Thyroid gland (tissue), 4 donors: ENCODE measurements at regions not wholly inside any gene's neighbourhood (a gene's known extent, or its start where the extent isn't known, plus 50 kb on each side); places are given as distances from the start of the nearest gene placed in this dataset.
"Not testable (repeated sequence)": the region's sequence is repeated elsewhere in the genome, so short reads cannot be mapped to it uniquely, and the experiment has no call there.

Experiments used
- DNase-seq, 2 donors: peaks; one replicate each; pipeline ENCODE4 v3.0.0-alpha.2; 2019
- H3K27ac ChIP-seq, 3 donors: fragments of 200-600 bp; sonication (generic); 1 replicate in 2 of 3; 2 replicates in 1 of 3; pipeline ENCODE4 v1.5.1; 2016 to 2019; ENCODE audit warnings: mild to moderate bottlenecking in 1 of 3, moderate library complexity in 1 of 3
- H3K27me3 ChIP-seq: fragments of 200-600 bp; sonication (generic); one replicate; pipeline ENCODE4 v1.5.1; 2019
- H3K36me3 ChIP-seq, 2 donors: fragments of 200-600 bp; sonication (generic); one replicate each; pipeline ENCODE4 v1.5.1; 2016 to 2019
- H3K4me1 ChIP-seq, 2 donors: fragments of 200-600 bp; sonication (generic); one replicate each; pipeline ENCODE4 v1.5.1; 2017 to 2019
- H3K4me3 ChIP-seq, 3 donors: fragments of 200-600 bp; sonication (generic); replicated peaks in 1 of 3; 1 replicate in 2 of 3; 2 replicates in 1 of 3; pipeline ENCODE4 v1.5.1; 2016; ENCODE audit warnings: mild to moderate bottlenecking in 1 of 3
- H3K9me3 ChIP-seq: fragments of 200-600 bp; sonication (generic); one replicate; pipeline ENCODE4 v1.5.1; 2017
- CTCF ChIP-seq, 6 experiments: fragments of 200-600 bp in 3 of 6; fragments of 450-650 bp in 3 of 6; sonication (generic) in 3 of 6; IDR thresholded peaks; one replicate each; pipeline ENCODE4 v1.5.1; 2016 to 2019; ENCODE audit warnings: antibody characterized with exemption in 6 of 6, mild to moderate bottlenecking in 2 of 6, inconsistent platforms in 1 of 6, moderate library complexity in 1 of 6
- POLR2A ChIP-seq, 2 donors: fragments of 450-650 bp; IDR thresholded peaks; one replicate each; pipeline ENCODE4 v1.6.1; 2017; ENCODE audit warnings: antibody characterized with exemption in 2 of 2, mild to moderate bottlenecking in 2 of 2, moderate library complexity in 1 of 2
- WGBS, 2 donors: methylation state at CpG; one replicate each; pipeline ENCODE4 v1.1.5; 2017; 5-methylcytosine and 5-hydroxymethylcytosine counted together
- intact Hi-C: fragments of 100-400 bp; cut with DNase I; formaldehyde crosslinking; loops from one replicate; pipeline ENCODE4 v1.15.1; 2023

GRCh38 chr5:10106285-10106684, 143.4 kb downstream of the ATPSCKMT start:
- H3K4me3 ChIP-seq, result no peak overlapping the region
- 93 to 96% methylated on average over 2 of the region's 2 CpGs for WGBS, 2 donors
- intact Hi-C loops, result no loop called here

GRCh38 chr5:10102706-10103497, 146.8 kb downstream of the ATPSCKMT start:
- Histone ChIP-seq H3K27me3 (no peaks in the 10 kb centered on the region), H3K27ac (no peak overlapping the region), H3K36me3 (no peaks in the 10 kb centered on the region), H3K4me1 (no peaks in the 10 kb centered on the region), H3K9me3 (no peaks in the 10 kb centered on the region), H3K4me3 (no peak overlapping the region)
- intact Hi-C loops, result no loop called here
- no peak for DNase-seq
- no peak for TF ChIP-seq POLR2A (IDR thresholded peaks at IDR 0.05)
- WGBS, 2 donors, result 61 to 66% methylated on average over 9 of the region's 9 CpGs

More at GRCh38 chr5:10106285-10106684, 143.4 kb downstream of the ATPSCKMT start:
- no peak for DNase-seq
- Histone ChIP-seq H3K9me3 (no peaks in the 10 kb centered on the region), H3K27ac (no peak overlapping the region), H3K27me3 (no peaks in the 10 kb centered on the region), H3K36me3 (no peaks in the 10 kb centered on the region), H3K4me1 (no peaks in the 10 kb centered on the region)
- no peak for TF ChIP-seq POLR2A (IDR thresholded peaks at IDR 0.05)
- no peak for TF ChIP-seq CTCF (IDR thresholded peaks at IDR 0.05)

- H3K27ac ChIP-seq, H3K4me1 ChIP-seq, intact Hi-C loops, H3K27me3 ChIP-seq, H3K4me3 ChIP-seq, H3K36me3 ChIP-seq, DNase-seq, H3K9me3 ChIP-seq: not testable (repeated sequence)
- 85 to 92% methylated on average over 7 of the region's 7 CpGs for WGBS, 2 donors
Measured at GRCh38 chr5:10102235-10102634, 147.5 kb downstream of the ATPSCKMT start.

GRCh38 chr5:10099548-10099947, 150.1 kb downstream of the ATPSCKMT start:
- no peak for TF ChIP-seq POLR2A (IDR thresholded peaks at IDR 0.05)
- Histone ChIP-seq H3K27me3 (no peaks in the 10 kb centered on the region), H3K36me3 (no peaks in the 10 kb centered on the region), H3K27ac (no peak overlapping the region), H3K9me3 (no peaks in the 10 kb centered on the region), H3K4me1 (no peaks in the 10 kb centered on the region), H3K4me3 (no peak overlapping the region)
- 85 to 89% methylated on average over 2 of the region's 2 CpGs for WGBS, 2 donors
- DNase-seq, result no peak
- intact Hi-C loops, result no loop called here

GRCh38 chr5:10091701-10092100, 158.0 kb downstream of the ATPSCKMT start:
- 70 to 73% methylated on average over 4 of the region's 4 CpGs for WGBS, 2 donors
- intact Hi-C loops, result no loop called here
- no peak for DNase-seq
- H3K36me3 ChIP-seq, result no peaks in the 10 kb centered on the region
- TF ChIP-seq CTCF (IDR thresholded peaks at IDR 0.05), result no peak
- TF ChIP-seq POLR2A (IDR thresholded peaks at IDR 0.05), result no peak
- H3K9me3 ChIP-seq, result no peaks in the 10 kb centered on the region
- no peak overlapping the region for H3K27ac ChIP-seq
- no peaks in the 10 kb centered on the region for H3K27me3 ChIP-seq
- no peaks in the 10 kb centered on the region for H3K4me1 ChIP-seq
- no peak overlapping the region for H3K4me3 ChIP-seq

GRCh38 chr5:10090074-10090473, 159.6 kb downstream of the ATPSCKMT start:
- Histone ChIP-seq H3K36me3 (no peaks in the 10 kb centered on the region), H3K4me3 (no peak overlapping the region), H3K9me3 (no peaks in the 10 kb centered on the region), H3K27ac (no peak overlapping the region), H3K27me3 (no peaks in the 10 kb centered on the region), H3K4me1 (no peaks in the 10 kb centered on the region)
- intact Hi-C loops, result no loop called here
- DNase-seq, result no peak
- TF ChIP-seq CTCF (IDR thresholded peaks at IDR 0.05) (no peak), POLR2A (IDR thresholded peaks at IDR 0.05) (no peak)
- WGBS, 2 donors, result 76 to 86% methylated on average over 2 of the region's 2 CpGs
